Middle frontal gyrus (tissue), 1 donor: ENCODE measurements at regions not wholly inside any gene's neighbourhood (a gene's known extent, or its start where the extent isn't known, plus 50 kb on each side); places are given as distances from the start of the nearest gene placed in this dataset.
"Not testable (repeated sequence)": the region's sequence is repeated elsewhere in the genome, so short reads cannot be mapped to it uniquely, and the experiment has no call there.

Experiments used
- DNase-seq: peaks from one replicate; pipeline ENCODE4 v3.0.0-alpha.2; 2015; ENCODE audit warnings: low spot score; ENCODE audit errors: extremely low spot score

DNA sequence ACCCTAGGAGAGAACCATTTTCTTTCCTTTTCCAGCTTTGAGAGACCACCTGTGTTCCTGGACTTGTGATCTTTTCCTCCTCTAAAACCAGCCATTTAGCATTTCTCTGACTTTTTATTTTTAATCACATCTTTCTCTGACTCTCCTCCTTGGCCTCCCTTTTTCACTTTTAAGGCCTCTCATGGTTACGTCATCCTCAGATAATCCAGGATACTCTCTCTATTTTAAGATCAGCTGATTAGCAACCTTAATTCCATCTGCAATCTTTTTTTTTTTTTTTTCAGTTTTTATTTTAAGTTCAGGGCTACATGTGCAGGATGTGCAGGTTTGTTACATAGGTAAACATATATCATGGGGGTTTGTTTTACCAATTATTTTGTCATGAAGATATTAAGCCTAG is 54.0 kb downstream of the RFPL4B start:
- DNase-seq: no peak

GRCh38 chr6:112407101-112407590 is 60.0 kb downstream of the RFPL4B start:
- no peak for DNase-seq

GRCh38 chr6:112408522-112408921 is 61.4 kb downstream of the RFPL4B start:
- no peak for DNase-seq

DNA sequence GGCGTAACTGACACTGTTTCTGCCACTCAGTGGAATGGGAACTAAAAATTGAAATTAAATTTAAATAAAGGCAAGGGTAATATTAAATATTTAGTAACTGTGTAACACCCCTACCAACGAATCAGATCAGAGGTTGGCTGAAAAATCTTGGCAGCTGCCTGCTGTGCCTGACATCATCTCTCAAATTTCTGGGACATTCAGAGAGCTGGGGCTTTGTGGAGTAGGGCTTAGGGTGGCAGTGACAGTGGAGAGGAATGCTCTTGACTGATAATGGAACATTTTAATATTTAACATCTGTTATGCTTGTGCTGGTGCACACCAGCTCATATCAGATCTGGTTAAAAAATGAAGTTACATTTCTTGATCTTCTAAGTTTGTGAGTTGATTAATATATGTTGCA is 62.2 kb downstream of the RFPL4B start:
- no peak for DNase-seq

GRCh38 chr6:112413780-112414179 is 66.7 kb downstream of the RFPL4B start:
- DNase-seq: no peak

DNA sequence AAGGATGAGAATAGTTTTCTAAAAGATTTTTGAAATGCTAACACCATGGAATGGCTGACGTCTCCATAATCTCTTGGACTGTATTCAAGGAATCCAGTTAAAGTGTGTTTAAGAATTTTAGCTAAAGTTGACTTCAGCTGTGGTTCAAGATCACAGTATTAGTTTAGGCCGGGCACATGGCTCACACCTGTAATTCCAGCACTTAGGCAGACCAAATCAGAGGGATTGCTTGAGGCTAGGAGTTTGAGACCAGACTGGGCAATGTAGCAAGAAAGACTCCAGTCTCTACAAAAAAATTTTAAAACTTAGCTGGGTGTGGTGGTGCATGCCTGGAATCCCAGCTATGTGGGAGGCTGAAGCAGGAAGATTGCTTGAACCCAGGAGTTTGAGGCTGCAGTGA is 68.2 kb downstream of the RFPL4B start:
- no peak for DNase-seq

DNA sequence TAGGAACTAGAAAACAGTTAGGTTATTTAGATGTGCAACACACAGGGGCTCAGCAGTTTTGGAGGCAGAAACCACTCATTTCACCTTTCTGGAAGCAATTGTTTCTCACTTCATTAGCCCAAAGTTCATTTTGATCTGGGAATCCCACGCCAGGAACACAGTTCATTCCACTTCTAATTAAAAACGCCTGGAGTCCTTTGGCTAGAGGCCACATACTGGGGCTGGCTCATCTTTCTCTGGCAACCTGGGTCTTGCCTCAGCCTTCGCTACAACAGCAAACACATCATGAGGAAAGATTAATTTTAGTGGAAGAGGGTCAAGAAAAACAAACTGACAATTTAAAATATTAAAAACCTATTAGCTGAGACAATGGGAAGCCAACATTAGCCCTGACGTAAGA is 69.7 kb downstream of the RFPL4B start:
- DNase-seq: no peak

DNA sequence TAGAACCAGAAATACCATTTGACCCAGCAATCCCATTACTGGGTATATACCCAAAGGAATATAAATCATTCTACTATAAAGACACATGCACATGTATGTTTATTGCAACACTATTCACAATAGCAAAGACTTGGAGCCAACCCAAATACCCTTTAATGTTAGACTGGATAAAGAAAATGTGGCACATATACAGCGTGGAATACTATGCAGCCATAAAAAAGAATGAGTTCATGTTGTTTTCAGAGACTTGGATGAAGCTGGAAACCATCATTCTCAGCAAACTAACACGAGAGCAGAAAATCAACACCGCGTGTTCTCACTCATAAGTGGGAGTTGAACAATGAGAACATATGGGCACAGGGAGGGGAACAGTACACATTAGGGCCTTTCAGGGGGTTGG is 79.9 kb downstream of the RFPL4B start:
- DNase-seq: not testable (repeated sequence)

DNA sequence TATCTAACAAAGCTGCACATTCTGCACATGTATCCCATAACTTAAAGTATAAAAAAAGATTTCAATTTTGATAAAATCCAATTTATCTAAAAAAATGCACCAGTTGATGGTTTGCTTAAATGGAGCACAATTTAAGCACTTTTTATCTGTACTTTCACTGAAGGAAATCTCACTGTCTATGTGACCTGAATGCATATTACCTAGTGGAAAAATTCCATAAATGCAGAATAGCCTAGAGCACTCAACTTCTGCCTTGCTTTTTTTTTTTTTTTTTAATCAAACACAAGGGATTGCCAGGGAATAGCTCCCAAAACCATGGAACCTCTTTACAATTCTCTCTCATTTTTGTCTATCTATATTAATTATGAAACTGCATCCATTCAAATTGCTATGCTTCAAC is 80.4 kb downstream of the RFPL4B start:
- no peak for DNase-seq

GRCh38 chr6:112428477-112428876 is 81.3 kb downstream of the RFPL4B start:
- no peak for DNase-seq

DNA sequence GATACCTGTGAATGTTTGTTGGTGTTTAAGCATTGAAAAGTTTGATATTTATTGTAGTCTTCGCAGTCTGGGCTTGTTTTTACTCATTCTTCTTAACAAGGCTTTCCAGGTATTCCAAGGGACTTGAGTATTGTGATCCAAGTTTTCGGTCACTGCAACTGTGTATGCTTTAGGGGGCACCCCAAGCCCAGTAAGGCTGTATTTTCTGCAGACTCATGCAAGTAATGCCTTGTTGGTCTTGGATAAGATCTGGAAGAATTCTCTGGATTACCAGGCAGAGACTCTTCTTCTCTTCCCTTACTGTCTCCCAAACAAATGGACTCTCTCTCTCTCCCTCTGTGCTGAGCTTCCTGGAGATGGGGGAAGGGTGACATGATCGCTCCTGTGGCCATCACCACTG is 82.1 kb downstream of the RFPL4B start:
- no peak for DNase-seq

- no peak for DNase-seq
Measured at GRCh38 chr6:112431803-112432202, 84.7 kb downstream of the RFPL4B start.

DNA sequence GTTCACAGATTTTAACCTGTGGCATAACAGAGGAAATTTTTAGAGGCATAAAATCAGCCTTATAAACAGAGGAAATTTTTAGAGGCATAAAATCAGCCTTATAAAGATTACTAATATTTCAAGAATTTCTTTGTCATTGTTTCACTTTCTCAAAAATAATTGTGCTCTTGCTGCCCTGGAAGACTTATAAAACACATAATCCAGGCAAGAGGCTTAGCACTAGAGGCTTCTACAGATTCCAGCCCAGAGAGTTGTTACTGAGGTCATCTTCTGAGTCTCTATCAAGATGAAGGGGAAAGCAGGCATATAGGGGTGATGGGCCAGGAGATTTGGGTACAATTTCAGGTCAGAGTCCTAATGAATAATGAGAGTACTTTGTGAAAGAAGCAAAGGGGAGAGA is 85.7 kb downstream of the RFPL4B start:
- DNase-seq: no peak

GRCh38 chr6:112433457-112433856 is 86.3 kb downstream of the RFPL4B start:
- no peak for DNase-seq

- DNase-seq: no peak
Measured at GRCh38 chr6:112434896-112435435, 87.8 kb downstream of the RFPL4B start.

GRCh38 chr6:112437058-112437457 is 89.9 kb downstream of the RFPL4B start:
- DNase-seq: no peak

GRCh38 chr6:112439010-112439409 is 91.9 kb downstream of the RFPL4B start:
- DNase-seq: no peak

DNA sequence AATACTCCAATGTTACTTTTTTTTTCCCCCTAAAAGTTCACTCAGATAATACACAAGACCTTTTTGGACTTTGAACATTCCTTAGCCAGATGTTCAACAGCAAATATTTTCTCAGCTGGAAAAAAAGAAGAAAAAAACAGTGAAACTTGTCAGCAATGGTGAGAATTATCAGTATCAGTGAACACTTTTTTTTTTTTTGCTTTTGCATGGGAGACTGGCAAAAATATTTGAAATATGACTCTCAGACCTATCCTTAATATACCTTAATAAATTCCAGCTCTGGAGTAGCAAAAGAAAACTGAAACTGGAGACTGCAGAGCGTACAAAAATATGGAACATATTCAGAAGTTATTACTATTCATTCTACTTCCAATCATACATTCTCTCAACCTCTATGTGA is 92.3 kb downstream of the RFPL4B start:
- no peak for DNase-seq

DNA sequence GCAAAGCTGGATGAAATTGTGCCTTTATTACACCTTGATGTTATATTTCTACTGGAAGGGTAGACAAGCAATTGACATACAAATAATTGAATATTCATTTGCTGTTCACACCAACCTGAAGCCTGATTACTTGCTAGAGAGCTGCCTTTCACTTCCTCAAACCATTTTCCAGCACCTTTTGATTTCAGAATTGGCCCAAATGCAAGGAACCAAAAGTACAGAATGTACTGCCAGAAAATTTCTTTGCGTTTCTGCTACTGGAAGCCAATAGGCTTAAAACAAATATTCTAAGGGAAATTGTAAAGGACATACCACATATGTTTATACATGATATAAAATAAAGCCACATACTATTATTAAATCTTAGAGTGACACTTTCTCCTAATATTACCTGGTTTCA is 94.5 kb downstream of the RFPL4B start:
- DNase-seq: no peak

DNA sequence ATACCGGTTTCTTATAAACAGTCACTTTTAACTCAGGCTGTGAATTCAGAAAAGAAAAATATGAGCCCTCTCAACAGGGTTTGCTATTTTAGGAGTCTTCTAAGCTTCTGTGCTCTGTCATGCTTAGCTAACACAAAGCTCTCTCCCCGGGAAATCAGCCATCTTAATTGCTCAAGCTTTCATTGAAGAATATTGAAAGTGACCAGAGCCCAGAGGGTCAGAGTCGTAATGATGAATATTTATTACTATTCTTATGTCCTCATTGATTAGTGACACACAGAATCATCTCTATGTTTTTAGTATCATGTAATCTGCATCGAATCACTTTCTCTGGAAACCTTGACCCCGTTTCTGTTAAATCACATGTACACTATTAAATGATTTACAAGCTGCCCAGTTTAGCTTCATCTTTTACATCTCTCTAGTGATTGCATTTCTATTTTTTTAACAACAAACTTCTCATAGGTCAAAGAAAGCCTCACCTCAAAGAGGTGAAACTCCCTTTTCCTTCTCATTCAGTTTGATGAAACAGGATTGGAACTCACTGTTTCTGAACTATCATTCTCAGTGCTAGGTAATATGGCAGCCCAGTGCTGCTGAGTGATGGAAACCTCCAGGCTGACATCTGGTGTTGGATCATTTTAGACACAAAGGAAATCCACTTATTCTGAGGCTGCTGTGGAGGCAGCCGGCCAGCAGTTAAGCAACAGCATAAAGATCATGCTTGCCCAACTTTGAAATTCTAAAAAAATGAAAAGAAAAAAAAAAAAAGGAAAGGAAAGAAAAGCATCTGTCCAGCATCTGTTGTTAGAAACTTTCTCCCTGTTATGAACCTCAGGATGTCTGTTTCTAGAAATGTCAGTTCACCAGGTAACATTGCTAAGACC is 96.3 kb downstream of the RFPL4B start:
- DNase-seq: no peak

DNA sequence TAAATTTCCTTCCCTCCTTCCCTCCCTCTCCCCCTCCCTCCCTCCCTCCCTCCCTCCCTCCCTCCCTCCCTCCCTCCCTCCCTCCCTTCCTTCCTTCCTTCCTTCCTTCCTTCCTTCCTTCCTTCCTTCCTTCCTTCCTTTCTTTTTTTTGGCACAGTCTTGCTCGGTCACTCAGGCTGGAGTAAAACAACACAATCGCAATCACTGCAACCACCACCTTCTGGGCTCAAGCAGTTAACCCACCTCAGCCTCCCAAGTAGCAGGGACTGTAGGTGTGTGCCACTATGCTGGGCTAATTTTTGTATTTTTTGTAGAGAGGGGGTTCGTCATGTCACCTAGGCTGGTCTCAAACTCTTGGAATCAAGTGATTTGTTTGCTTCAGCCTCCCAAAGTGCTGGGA is 101.7 kb downstream of the RFPL4B start:
- not testable (repeated sequence) for DNase-seq

- DNase-seq: no peak
Measured at GRCh38 chr6:112450663-112451062, 103.5 kb downstream of the RFPL4B start.

- DNase-seq: no peak
Measured at GRCh38 chr6:112457886-112458285, 110.8 kb downstream of the RFPL4B start.
